Liver (tissue), 3 donors: ENCODE measurements at regions not wholly inside any gene's neighbourhood (a gene's known extent, or its start where the extent isn't known, plus 50 kb on each side); places are given as distances from the start of the nearest gene placed in this dataset.

Experiments used
- ATF3 ChIP-seq: IDR thresholded peaks from 2 replicates; pipeline ENCODE4 v1.6.1; 2016; ENCODE audit warnings: antibody characterized with exemption
- CTCF ChIP-seq: fragments of 150-350 bp; IDR thresholded peaks from 2 replicates; pipeline ENCODE4 v1.5.1; 2017; ENCODE audit warnings: improper control_type of control experiment, low read depth, low read length; ENCODE audit not compliant: missing input control
- EGR1 ChIP-seq, 2 donors: IDR thresholded peaks; 2 replicates each; pipeline ENCODE4 v1.6.1; 2016 to 2018; ENCODE audit warnings: antibody characterized with exemption in 2 of 2, low read depth in 2 of 2
- FOXA1 ChIP-seq: IDR thresholded peaks from 2 replicates; pipeline ENCODE4 v1.6.1; 2016; ENCODE audit warnings: antibody characterized with exemption
- HNF4A ChIP-seq, 2 donors: conservative IDR thresholded peaks; 2 replicates each; pipeline ENCODE4 v1.6.1; 2016; ENCODE audit warnings: antibody characterized with exemption in 2 of 2, mild to moderate bottlenecking in 2 of 2
- NR2F2 ChIP-seq: IDR thresholded peaks from 2 replicates; pipeline ENCODE4 v1.6.1; 2016; ENCODE audit warnings: antibody characterized with exemption
- RAD21 ChIP-seq, 2 donors: IDR thresholded peaks; 2 replicates each; pipeline ENCODE4 v1.6.1; 2016; ENCODE audit warnings: antibody characterized with exemption in 2 of 2, mild to moderate bottlenecking in 2 of 2
- REST ChIP-seq: IDR thresholded peaks from 2 replicates; pipeline ENCODE4 v1.6.1; 2016; ENCODE audit warnings: antibody characterized with exemption, mild to moderate bottlenecking
- TAF1 ChIP-seq: conservative IDR thresholded peaks from 2 replicates; pipeline ENCODE4 v1.6.1; 2016; ENCODE audit warnings: antibody characterized with exemption, mild to moderate bottlenecking
- YY1 ChIP-seq: IDR thresholded peaks from 2 replicates; pipeline ENCODE4 v1.6.1; 2016; ENCODE audit warnings: antibody characterized with exemption, mild to moderate bottlenecking
- ZBTB33 ChIP-seq: IDR thresholded peaks from 2 replicates; pipeline ENCODE4 v1.6.1; 2016; ENCODE audit warnings: antibody characterized with exemption
- donor health status: healthy.
- donor health status: healthy.

- TF ChIP-seq CTCF = no peak
- no peak for TF ChIP-seq ATF3
- TF ChIP-seq YY1 = no peak
- TF ChIP-seq ZBTB33 = no peak
- no peak for TF ChIP-seq TAF1
- no peak for TF ChIP-seq NR2F2
- TF ChIP-seq RAD21 (IDR thresholded peaks at IDR 0.05) = no peak
- TF ChIP-seq HNF4A (conservative IDR thresholded peaks at IDR 0.05) = no peak
- TF ChIP-seq REST = no peak
- TF ChIP-seq FOXA1 = no peak
- no peak for TF ChIP-seq EGR1 (IDR thresholded peaks at IDR 0.05; ENCODE audit: low read depth in 2 of 2)
These were observed 177.1 kb upstream of the CTBP2 start for GRCh38 chr10:125337510-125337909.
